Natural killer cell treated with Interleukin-12 subunit alpha and Interleukin-12 subunit beta and Interleukin-15 and Interleukin-18, amount 100 ng/mL, for 72 hours (primary cell): ENCODE measurements at regions not wholly inside any gene's neighbourhood (a gene's known extent, or its start where the extent isn't known, plus 50 kb on each side); places are given as distances from the start of the nearest gene placed in this dataset.

ENCODE experiments used
- ATAC-seq, 2 donors: fragments of 150-1000 bp; cut with Tn5 transposase in 1 of 2; sonication (Bioruptor Pico), chemical (Tn5 transposase) in 1 of 2; 2 replicates each; pipeline ENCODE4 v1.10.0; 2021
- DNase-seq: peaks from one replicate; pipeline ENCODE4 v3.0.0; 2022; ENCODE audit warnings: low spot score
- H3K27ac Mint-ChIP-seq, 2 donors: 1 replicate in 1 of 2; 2 replicates in 1 of 2; pipeline ENCODE4 v1.8.0; 2022; ENCODE audit warnings: mixed read lengths in 2 of 2, mild to moderate bottlenecking in 1 of 2, moderate library complexity in 1 of 2
- H3K27me3 Mint-ChIP-seq, 2 donors: 1 replicate in 1 of 2; 2 replicates in 1 of 2; pipeline ENCODE4 v1.8.0; 2022; ENCODE audit warnings: mixed read lengths in 2 of 2
- H3K36me3 Mint-ChIP-seq: one replicate; pipeline ENCODE4 v1.8.0; 2022; ENCODE audit warnings: mixed read lengths
- H3K4me1 Mint-ChIP-seq, 2 donors: 1 replicate in 1 of 2; 2 replicates in 1 of 2; pipeline ENCODE4 v1.8.0; 2022; ENCODE audit warnings: low read depth in 2 of 2, mixed read lengths in 2 of 2, mild to moderate bottlenecking in 1 of 2
- H3K4me3 Mint-ChIP-seq: one replicate; pipeline ENCODE4 v1.8.0; 2022; ENCODE audit warnings: mixed read lengths
- H3K9me3 Mint-ChIP-seq: 2 replicates; pipeline ENCODE4 v1.8.0; 2022; ENCODE audit warnings: mixed read lengths

- no peaks in the 10 kb centered on the region for H3K4me1 Mint-ChIP-seq
- DNase-seq (no peak), ATAC-seq (no peak)
- no peaks in the 10 kb centered on the region for H3K27me3 Mint-ChIP-seq
- H3K4me3 Mint-ChIP-seq: no peak overlapping the region
- no peaks in the 10 kb centered on the region for H3K9me3 Mint-ChIP-seq
- H3K36me3 Mint-ChIP-seq: no peaks in the 10 kb centered on the region
- H3K27ac Mint-ChIP-seq: no peak overlapping the region
Observed at GRCh38 chr4:144495944-144496343, 150.0 kb upstream of the HHIP start.

GRCh38 chr4:144499777-144500176 is 146.2 kb upstream of the HHIP start:
- Mint-ChIP-seq H3K27ac (no peak overlapping the region), H3K9me3 (peaks cover 2% of the 10 kb centered on the region), H3K4me1 (peaks cover 0 to under 1% of the 10 kb centered on the region in 2 donors), H3K27me3 (no peaks in the 10 kb centered on the region), H3K4me3 (no peak overlapping the region), H3K36me3 (no peaks in the 10 kb centered on the region)
- DNase-seq: no peak
- no peak for ATAC-seq

- Mint-ChIP-seq H3K27ac (no peak overlapping the region), H3K36me3 (no peaks in the 10 kb centered on the region), H3K4me3 (no peak overlapping the region), H3K27me3 (no peaks in the 10 kb centered on the region), H3K4me1 (peaks cover 0 to 2% of the 10 kb centered on the region in 2 donors), H3K9me3 (peaks cover 2% of the 10 kb centered on the region)
- no peak for DNase-seq
- no peak for ATAC-seq
Observed at GRCh38 chr4:144501231-144501780, 144.7 kb upstream of the HHIP start.

GRCh38 chr4:144504883-144505282 is 141.1 kb upstream of the HHIP start:
- no peak for DNase-seq
- H3K27ac Mint-ChIP-seq: no peak overlapping the region
- H3K27me3 Mint-ChIP-seq: no peaks in the 10 kb centered on the region
- no peak overlapping the region for H3K4me3 Mint-ChIP-seq
- no peak for ATAC-seq
- no peaks in the 10 kb centered on the region for H3K36me3 Mint-ChIP-seq
- H3K4me1 Mint-ChIP-seq: peaks cover 0 to 2% of the 10 kb centered on the region in 2 donors
- H3K9me3 Mint-ChIP-seq: peaks cover 2% of the 10 kb centered on the region

- no peak overlapping the region for H3K27ac Mint-ChIP-seq
- no peak for DNase-seq
- H3K36me3 Mint-ChIP-seq: no peaks in the 10 kb centered on the region
- no peaks in the 10 kb centered on the region for H3K27me3 Mint-ChIP-seq
- H3K4me3 Mint-ChIP-seq: no peak overlapping the region
- H3K4me1 Mint-ChIP-seq: peaks cover 0 to 2% of the 10 kb centered on the region in 2 donors
- H3K9me3 Mint-ChIP-seq: peaks cover 2% of the 10 kb centered on the region
- no peak for ATAC-seq
Observed at GRCh38 chr4:144507311-144508101, 138.4 kb upstream of the HHIP start.

GRCh38 chr4:144509088-144510015 is 136.6 kb upstream of the HHIP start:
- no peak for DNase-seq
- peaks cover 0 to 2% of the 10 kb centered on the region in 2 donors for H3K27me3 Mint-ChIP-seq
- no peaks in the 10 kb centered on the region for H3K36me3 Mint-ChIP-seq
- H3K27ac Mint-ChIP-seq: no peak overlapping the region
- no peak overlapping the region for H3K4me3 Mint-ChIP-seq
- ATAC-seq: no peak
- peaks cover 0 to 2% of the 10 kb centered on the region in 2 donors for H3K4me1 Mint-ChIP-seq
- peaks cover 3% of the 10 kb centered on the region for H3K9me3 Mint-ChIP-seq

- Mint-ChIP-seq H3K9me3 (peaks cover 3% of the 10 kb centered on the region), H3K27ac (no peak overlapping the region), H3K36me3 (no peaks in the 10 kb centered on the region), H3K4me1 (no peaks in the 10 kb centered on the region), H3K27me3 (peaks cover 0 to 2% of the 10 kb centered on the region in 2 donors), H3K4me3 (no peak overlapping the region)
- ATAC-seq (no peak), DNase-seq (no peak)
Observed at GRCh38 chr4:144514736-144515135, 131.2 kb upstream of the HHIP start.

- ATAC-seq (no peak), DNase-seq (no peak)
- no peaks in the 10 kb centered on the region for H3K4me1 Mint-ChIP-seq
- H3K27me3 Mint-ChIP-seq: peaks cover 0 to 2% of the 10 kb centered on the region in 2 donors
- H3K9me3 Mint-ChIP-seq: peaks cover 2% of the 10 kb centered on the region
- no peaks in the 10 kb centered on the region for H3K36me3 Mint-ChIP-seq
- H3K4me3 Mint-ChIP-seq: no peak overlapping the region
- H3K27ac Mint-ChIP-seq: no peak overlapping the region
Observed at GRCh38 chr4:144518181-144518895, 127.6 kb upstream of the HHIP start.

- no peak overlapping the region for H3K4me3 Mint-ChIP-seq
- H3K36me3 Mint-ChIP-seq: no peaks in the 10 kb centered on the region
- no peaks in the 10 kb centered on the region for H3K4me1 Mint-ChIP-seq
- H3K27ac Mint-ChIP-seq: no peak overlapping the region
- H3K27me3 Mint-ChIP-seq: no peaks in the 10 kb centered on the region
- peaks cover 5% of the 10 kb centered on the region for H3K9me3 Mint-ChIP-seq
- ATAC-seq (no peak), DNase-seq (no peak)
Observed at GRCh38 chr4:144531841-144532240, 114.1 kb upstream of the HHIP start.

GRCh38 chr4:144547678-144548298 is 98.2 kb upstream of the HHIP start:
- no peak for DNase-seq
- Mint-ChIP-seq H3K4me1 (no peaks in the 10 kb centered on the region), H3K36me3 (no peaks in the 10 kb centered on the region), H3K9me3 (no peaks in the 10 kb centered on the region), H3K27me3 (no peaks in the 10 kb centered on the region), H3K27ac (no peak overlapping the region), H3K4me3 (no peak overlapping the region)
- ATAC-seq: no peak

- ATAC-seq: no peak
- H3K27me3 Mint-ChIP-seq: peaks cover 4 to 5% of the 10 kb centered on the region in 2 donors
Observed at GRCh38 chr4:144556636-144557035, 89.3 kb upstream of the HHIP start.

GRCh38 chr4:144557404-144557803 is 88.6 kb upstream of the HHIP start:
- Mint-ChIP-seq H3K4me3 (no peak overlapping the region), H3K4me1 (no peaks in the 10 kb centered on the region), H3K27ac (no peak overlapping the region), H3K36me3 (no peaks in the 10 kb centered on the region), H3K27me3 (peaks cover 4 to 5% of the 10 kb centered on the region in 2 donors), H3K9me3 (peaks cover 3% of the 10 kb centered on the region)
- DNase-seq (no peak), ATAC-seq (no peak)

More at GRCh38 chr4:144556636-144557035, 89.3 kb upstream of the HHIP start:
- H3K9me3 Mint-ChIP-seq: peaks cover 3% of the 10 kb centered on the region
- H3K36me3 Mint-ChIP-seq: no peaks in the 10 kb centered on the region
- no peak overlapping the region for H3K4me3 Mint-ChIP-seq
- no peak for DNase-seq
- H3K27ac Mint-ChIP-seq: no peak overlapping the region
- no peaks in the 10 kb centered on the region for H3K4me1 Mint-ChIP-seq
